ENCODE measurements at regions not wholly inside any gene's neighbourhood (a gene's known extent, or its start where the extent isn't known, plus 50 kb on each side); places are given as distances from the start of the nearest gene placed in this dataset.

DNA sequence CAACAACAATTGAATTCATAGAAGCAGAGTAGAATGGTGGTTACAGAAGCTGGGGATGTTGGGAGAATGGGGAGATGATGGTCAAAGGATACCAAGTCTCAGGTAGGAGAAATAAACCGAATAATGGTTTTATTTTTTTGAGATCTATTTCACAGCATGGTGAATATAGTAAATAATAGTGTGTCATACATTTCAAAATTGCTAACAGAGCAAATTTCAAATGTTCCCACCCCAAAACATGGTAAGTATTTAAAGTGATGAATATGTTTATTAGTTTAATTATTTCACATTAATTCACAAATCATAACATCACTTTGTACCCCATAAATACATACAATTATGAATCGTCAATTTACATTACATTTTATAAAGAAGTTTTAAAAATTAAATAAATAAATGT is 72.7 kb upstream of the ATG10 start:
- no peak for DNase-seq (ENCODE audit: low read depth in 1 of 2, low spot score in 1 of 2)
- Histone ChIP-seq H3K27ac (no peak overlapping the region), H3K4me1 (ENCODE audit: low read depth) (no peaks in the 10 kb centered on the region), H3K4me3 (no peak overlapping the region), H3K36me3 (no peaks in the 10 kb centered on the region), H3K9me3 (ENCODE audit: low read depth) (no peaks in the 10 kb centered on the region), H3K27me3 (no peaks in the 10 kb centered on the region)
- TF ChIP-seq, protein P1, sequence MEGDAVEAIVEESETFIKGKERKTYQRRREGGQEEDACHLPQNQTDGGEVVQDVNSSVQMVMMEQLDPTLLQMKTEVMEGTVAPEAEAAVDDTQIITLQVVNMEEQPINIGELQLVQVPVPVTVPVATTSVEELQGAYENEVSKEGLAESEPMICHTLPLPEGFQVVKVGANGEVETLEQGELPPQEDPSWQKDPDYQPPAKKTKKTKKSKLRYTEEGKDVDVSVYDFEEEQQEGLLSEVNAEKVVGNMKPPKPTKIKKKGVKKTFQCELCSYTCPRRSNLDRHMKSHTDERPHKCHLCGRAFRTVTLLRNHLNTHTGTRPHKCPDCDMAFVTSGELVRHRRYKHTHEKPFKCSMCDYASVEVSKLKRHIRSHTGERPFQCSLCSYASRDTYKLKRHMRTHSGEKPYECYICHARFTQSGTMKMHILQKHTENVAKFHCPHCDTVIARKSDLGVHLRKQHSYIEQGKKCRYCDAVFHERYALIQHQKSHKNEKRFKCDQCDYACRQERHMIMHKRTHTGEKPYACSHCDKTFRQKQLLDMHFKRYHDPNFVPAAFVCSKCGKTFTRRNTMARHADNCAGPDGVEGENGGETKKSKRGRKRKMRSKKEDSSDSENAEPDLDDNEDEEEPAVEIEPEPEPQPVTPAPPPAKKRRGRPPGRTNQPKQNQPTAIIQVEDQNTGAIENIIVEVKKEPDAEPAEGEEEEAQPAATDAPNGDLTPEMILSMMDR (IDR thresholded peaks at IDR 0.05; ENCODE audit: low read depth, low read length): no peak

DNA sequence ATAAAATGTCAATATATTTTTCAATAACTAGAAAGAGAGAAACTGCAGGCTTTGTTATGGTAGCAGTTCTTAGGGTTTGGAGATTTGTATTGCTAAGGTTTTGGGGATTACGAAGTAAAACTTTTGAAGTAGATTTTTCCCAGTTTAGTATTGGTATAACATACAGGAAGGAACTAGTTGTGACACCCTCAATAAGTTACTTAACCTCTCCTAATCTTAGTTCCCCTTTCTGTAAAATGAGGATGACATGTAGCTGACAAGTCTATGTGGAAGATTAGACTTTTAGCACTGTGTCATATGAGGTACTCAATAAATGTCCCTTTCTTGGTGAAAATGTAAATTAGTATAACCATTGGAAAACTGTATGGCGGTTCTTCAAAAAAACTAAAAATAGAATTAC is 73.4 kb upstream of the ATG10 start:
- Histone ChIP-seq H3K27me3 (no peaks in the 10 kb centered on the region), H3K36me3 (no peaks in the 10 kb centered on the region), H3K4me1 (ENCODE audit: low read depth) (no peaks in the 10 kb centered on the region), H3K9me3 (ENCODE audit: low read depth) (no peaks in the 10 kb centered on the region), H3K4me3 (no peak overlapping the region), H3K27ac (no peak overlapping the region)
- DNase-seq (ENCODE audit: low read depth in 1 of 2, low spot score in 1 of 2): no peak
- TF ChIP-seq, protein P1 (IDR thresholded peaks at IDR 0.05; ENCODE audit: low read depth, low read length): no peak

DNA sequence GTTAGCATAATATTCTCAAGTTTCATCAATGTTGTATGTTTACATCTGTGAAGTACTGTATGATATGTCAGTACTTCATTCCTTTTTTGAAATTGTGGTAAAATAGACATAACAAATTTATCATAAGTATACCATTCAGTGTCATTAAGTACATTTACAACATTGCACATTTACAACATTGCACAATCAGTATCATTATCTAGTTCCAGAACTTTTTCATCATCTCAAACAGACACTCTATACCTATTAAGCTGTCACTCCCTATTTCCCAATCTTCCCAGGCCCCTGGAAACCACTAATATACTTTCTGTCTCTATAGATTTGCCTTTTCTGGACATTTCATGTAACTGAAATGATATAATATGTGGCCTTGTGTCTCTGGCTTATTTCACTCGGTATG is 75.1 kb upstream of the ATG10 start:
- no peaks in the 10 kb centered on the region for H3K9me3 ChIP-seq (ENCODE audit: low read depth)
- no peaks in the 10 kb centered on the region for H3K36me3 ChIP-seq
- H3K4me3 ChIP-seq: no peak overlapping the region
- no peak for DNase-seq (ENCODE audit: low read depth in 1 of 2, low spot score in 1 of 2)
- H3K4me1 ChIP-seq (ENCODE audit: low read depth): no peaks in the 10 kb centered on the region
- no peak overlapping the region for H3K27ac ChIP-seq
- TF ChIP-seq, protein P1 (IDR thresholded peaks at IDR 0.05; ENCODE audit: low read depth, low read length): no peak
- H3K27me3 ChIP-seq: no peaks in the 10 kb centered on the region

DNA sequence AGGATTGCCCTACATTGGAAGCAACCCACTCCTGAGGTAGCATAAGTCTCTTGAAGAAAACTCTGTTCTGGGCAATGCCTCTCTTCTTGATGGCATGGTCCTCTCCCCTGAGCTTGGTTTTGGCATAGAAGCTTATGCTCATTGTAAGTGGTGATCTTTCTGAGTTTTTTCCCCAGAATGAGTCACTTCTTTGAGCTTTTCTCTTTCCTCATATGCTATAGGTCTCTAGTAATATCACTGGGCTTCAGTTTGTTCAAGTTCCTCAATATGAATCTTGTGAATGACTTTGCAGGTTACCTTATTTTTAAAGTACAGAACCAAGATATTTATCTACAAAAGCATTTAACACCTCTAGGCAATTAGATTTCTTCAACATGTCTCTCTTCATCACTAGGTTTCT is 76.5 kb upstream of the ATG10 start:
- TF ChIP-seq, protein P1 (IDR thresholded peaks at IDR 0.05; ENCODE audit: low read depth, low read length): no peak
- no peaks in the 10 kb centered on the region for H3K27me3 ChIP-seq
- H3K36me3 ChIP-seq: no peaks in the 10 kb centered on the region
- H3K9me3 ChIP-seq (ENCODE audit: low read depth): no peaks in the 10 kb centered on the region
- H3K4me1 ChIP-seq (ENCODE audit: low read depth): no peaks in the 10 kb centered on the region
- H3K27ac ChIP-seq: no peak overlapping the region
- H3K4me3 ChIP-seq: no peak overlapping the region
- peak in 1 of 2 donors; percentile 7 for DNase-seq (ENCODE audit: low read depth in 1 of 2, low spot score in 1 of 2)

DNA sequence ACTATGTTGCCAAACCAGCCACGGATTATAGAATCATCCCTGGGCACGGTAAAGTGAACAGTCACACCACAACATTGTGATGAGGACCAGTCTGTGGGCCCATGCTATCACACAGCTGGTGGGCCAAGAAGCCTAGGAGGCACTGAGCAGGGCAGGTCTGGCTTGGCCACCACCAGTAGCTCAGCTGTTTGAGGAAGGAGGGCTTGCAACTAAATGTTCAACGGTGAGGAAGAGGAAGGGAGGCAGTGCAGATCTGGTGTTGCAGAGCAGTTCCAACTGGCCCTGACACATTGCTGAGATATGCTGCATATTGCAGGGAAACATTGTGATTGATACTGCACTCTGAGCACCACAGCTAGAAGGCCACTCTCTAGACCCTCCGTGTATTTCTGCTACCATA is 77.9 kb upstream of the ATG10 start:
- no peak overlapping the region for H3K4me3 ChIP-seq
- H3K27me3 ChIP-seq: no peaks in the 10 kb centered on the region
- TF ChIP-seq, protein P1 (IDR thresholded peaks at IDR 0.05; ENCODE audit: low read depth, low read length): no peak
- H3K4me1 ChIP-seq (ENCODE audit: low read depth): no peaks in the 10 kb centered on the region
- no peaks in the 10 kb centered on the region for H3K36me3 ChIP-seq
- H3K27ac ChIP-seq: no peak overlapping the region
- DNase-seq (ENCODE audit: low read depth in 1 of 2, low spot score in 1 of 2): no peak
- H3K9me3 ChIP-seq (ENCODE audit: low read depth): no peaks in the 10 kb centered on the region

DNA sequence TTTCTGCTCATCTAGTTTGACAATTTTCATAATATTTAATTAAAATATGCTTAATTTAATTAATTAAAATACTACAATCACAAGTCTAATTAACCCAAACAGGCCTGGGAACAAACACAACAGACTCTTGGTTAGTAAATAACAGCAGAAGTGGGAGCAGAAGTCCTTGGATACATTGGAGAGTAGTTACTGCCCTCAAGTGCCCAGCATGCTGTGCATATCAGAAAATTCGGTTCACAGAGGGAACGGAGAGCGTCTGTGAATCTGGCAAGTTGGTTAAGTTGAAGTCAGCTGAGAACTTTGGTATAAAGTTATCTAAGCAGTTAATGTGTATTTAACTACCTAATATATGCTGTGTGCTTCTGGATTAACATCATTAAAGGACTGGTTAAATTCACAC is 87.0 kb upstream of the ATG10 start:
- TF ChIP-seq, protein P1 (IDR thresholded peaks at IDR 0.05; ENCODE audit: low read depth, low read length): no peak
- peak in 1 of 2 donors; percentile 11 for DNase-seq (ENCODE audit: low read depth in 1 of 2, low spot score in 1 of 2)
- Histone ChIP-seq H3K36me3 (no peaks in the 10 kb centered on the region), H3K9me3 (ENCODE audit: low read depth) (no peaks in the 10 kb centered on the region), H3K4me1 (ENCODE audit: low read depth) (no peaks in the 10 kb centered on the region), H3K4me3 (no peak overlapping the region), H3K27ac (no peak overlapping the region), H3K27me3 (no peaks in the 10 kb centered on the region)
